HG02938 (cell line): ENCODE measurements at regions not wholly inside any gene's neighbourhood (a gene's known extent, or its start where the extent isn't known, plus 50 kb on each side); places are given as distances from the start of the nearest gene placed in this dataset.

Source experiments
- ATAC-seq: cut with Tn5 transposase; IDR thresholded peaks from one replicate; pipeline ENCODE4 v1.9.1; 2021; ENCODE audit warnings: mild to moderate bottlenecking, moderate library complexity; ENCODE audit not compliant: unreplicated experiment

DNA sequence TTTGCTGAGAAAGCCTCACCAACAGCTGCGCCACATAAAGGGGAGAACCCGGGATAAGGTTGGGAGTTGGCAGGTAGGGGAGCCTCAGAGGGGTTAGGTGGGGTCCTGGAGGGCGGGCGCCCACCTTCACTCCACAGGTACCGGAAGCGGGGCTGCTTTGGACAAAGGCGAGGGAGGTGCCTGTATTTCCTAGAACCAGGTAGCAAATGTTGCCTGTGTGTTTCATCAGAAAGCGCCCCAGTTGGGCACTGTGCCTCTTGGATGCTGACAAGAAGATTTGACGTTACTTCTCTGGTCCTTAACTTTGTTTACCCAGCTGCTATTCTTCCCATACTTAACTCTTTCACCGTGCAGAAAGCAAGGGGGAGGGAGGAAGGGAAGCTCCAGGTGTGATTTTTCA is 278.9 kb downstream of the ZNF536 start:
- ATAC-seq: no peak

- ATAC-seq: peak; percentile 65
Measured at GRCh38 chr19:30649934-30650614, 277.9 kb downstream of the ZNF536 start.

GRCh38 chr19:30648866-30649862 is 277.0 kb downstream of the ZNF536 start:
- ATAC-seq: no peak

GRCh38 chr19:30647891-30648720 is 275.9 kb downstream of the ZNF536 start:
- no peak for ATAC-seq

- ATAC-seq: no peak
Measured at GRCh38 chr19:30646806-30647205, 274.6 kb downstream of the ZNF536 start.

DNA sequence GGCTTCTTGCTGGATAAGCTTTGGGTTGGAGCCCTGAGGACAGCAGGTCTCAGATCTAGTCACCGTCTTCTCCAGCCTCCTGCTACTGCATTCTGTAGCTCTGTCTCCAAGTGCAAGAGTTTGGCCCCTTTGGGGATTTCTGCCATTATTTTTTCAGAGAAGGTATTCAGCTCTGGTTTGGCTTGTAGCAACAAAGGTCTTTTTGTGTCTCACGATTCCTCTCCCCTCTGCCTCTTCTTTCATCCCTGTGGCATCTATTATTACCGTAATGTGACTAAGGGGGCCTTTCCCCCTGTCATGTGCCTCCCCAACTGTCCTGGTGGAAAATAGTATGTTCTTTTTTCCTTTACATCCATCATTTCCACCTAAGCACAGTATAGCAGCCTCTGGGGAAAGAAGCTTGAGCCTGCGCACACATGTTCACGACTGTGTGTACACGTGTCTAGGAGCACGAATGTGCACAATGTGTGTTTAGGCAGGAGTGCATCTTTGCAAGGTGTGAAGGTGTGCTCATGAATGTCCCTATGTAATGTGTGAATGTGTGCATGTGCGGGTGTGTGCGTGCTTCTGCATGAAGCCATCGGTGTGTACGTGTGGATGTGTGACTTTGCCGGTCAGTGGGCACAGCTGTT is 273.9 kb downstream of the ZNF536 start:
- ATAC-seq: no peak

GRCh38 chr19:30640252-30640965 is 268.2 kb downstream of the ZNF536 start:
- no peak for ATAC-seq

DNA sequence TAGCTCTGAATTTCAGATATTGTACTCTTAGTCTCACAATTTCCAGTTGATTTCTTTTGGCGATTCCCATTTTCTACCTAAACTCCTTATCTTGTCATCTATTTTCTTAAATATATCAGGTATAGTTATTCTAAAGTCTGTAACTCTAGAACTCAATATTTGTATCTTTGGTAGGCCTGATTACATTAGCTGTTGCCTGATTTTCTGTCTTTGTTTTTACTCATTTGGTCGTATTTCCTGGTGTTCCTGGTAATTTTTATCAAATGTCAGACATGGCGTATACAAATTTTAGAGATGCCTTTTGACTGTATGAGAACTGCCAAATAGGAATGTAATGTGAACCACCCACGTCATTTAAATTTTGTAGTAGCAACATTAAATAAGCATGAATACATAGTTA is 266.7 kb downstream of the ZNF536 start:
- ATAC-seq: no peak

DNA sequence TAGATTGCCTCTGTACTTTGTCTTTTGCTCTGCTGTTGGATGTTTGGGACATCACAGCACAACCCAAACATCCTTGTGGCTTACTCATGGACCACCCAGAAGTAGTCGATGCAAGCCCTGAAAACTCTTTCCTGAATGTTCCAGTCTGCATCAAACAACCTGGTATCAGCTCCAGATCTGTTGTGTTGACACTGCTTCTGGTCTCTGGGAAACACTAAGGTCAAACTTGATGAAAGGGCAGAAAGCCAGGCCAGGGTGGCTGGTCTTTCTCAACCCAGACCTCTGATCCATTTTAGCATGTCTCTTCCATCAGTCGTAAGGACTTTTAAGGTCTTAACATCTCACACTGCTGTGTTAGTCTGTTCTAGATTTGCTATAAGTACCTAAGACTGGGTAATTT is 265.7 kb downstream of the ZNF536 start:
- no peak for ATAC-seq

- no peak for ATAC-seq
Measured at GRCh38 chr19:30634996-30635975, 263.1 kb downstream of the ZNF536 start.

GRCh38 chr19:30634131-30634830 is 262.1 kb downstream of the ZNF536 start:
- ATAC-seq: no peak

GRCh38 chr19:30631033-30631370 is 258.8 kb downstream of the ZNF536 start:
- no peak for ATAC-seq

DNA sequence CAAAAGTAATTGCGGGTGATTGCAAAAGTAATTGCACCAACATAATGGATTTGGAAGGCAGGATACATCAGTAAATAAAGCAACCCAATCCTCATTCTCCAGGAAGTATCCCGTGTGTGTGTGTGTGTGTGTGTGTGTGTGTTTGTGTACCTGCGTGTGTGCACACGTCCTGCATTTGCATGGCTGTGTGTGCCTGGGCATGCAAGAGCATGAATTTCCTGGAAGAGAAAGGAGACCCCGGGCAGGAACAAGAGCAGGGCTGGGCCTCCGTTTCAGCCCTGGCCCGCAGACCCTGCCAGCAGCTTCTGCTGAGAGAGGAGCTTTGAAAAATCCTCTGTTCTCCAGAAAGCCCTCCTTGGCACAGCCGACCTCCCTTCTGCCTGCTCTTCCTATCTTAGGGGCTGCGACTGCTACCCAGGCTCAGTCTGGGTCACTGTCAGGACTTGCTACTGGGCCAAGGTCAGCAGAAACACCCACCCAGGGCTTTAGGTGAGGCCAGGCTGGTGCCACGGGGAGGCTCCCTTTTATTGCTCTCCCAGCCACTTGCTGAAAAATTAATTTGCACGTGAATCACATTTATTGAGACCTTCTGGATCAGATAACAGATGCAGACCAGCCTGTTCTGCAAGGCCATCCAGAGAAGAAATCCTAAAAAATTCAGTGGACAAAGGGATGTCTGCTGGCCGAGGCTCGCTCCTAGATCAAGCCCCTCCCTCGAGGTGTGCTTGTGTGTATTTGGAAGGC is 258.3 kb downstream of the ZNF536 start:
- no peak for ATAC-seq

DNA sequence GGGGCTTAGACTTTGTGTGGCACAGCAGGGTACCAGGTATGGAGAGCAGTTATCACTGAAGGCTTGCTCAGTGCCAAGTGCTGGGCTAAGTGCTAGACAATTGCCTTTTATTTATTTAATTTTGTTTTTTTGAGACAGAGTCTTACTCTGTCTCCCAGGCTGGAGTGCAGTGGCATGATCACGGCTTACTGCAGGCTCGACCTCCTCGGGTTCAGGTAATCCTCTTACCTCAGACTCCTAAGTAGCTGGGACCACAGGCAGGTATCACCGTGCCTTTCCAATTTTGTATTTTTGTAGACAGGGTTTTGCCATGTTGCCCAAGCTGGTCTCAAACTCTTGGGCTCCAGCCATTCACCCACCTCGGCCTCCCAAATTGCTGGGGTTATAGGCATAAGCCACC is 256.9 kb downstream of the ZNF536 start:
- no peak for ATAC-seq

DNA sequence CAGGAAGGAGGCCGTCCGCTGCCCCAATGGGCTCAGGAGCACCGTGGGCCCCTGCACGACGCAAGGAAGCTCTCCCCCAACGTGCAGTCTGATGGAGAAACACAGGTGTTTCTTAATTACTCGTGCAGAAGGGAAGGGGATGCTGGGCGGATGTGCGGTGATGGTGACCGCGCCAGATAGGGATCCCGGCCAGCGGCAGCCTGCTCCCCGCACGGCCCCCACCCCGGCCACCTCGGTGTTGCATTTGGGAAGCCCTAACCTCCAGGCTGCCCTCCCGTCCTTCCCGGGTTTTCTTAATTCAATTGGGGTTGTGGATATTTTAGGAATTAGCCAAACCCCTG is 254.4 kb downstream of the ZNF536 start:
- no peak for ATAC-seq

DNA sequence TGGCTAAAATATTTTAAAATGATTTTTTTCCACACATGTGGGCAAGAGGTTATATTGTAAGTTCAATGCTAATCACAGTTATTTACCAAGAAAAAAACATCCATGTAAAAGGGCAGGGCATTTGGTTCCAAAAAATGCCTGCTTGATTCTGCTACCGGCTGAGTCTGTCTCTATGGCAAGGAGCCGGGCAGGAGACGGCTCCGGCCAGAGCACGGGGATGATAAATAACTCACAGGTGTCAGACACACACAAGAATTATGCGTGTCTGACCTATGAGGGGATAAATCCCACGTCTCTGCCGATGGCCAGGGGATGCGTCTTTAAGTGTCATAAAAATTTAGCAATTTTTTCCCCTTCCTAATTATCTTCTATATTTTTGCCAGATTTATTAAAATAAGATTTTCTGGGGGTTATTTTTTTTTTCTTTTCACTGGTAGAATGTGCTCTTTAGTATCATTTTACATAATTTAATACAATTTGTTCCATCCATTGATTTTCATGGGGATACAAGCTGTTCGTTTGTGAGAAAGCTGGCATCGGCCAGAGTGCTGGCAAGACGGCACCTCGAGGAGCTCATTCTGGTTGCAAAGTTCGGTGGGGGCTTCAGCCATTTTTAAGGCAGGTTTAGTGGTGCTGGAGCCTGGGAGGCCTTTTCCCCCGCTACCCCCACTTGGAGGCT is 253.9 kb downstream of the ZNF536 start:
- ATAC-seq: no peak

DNA sequence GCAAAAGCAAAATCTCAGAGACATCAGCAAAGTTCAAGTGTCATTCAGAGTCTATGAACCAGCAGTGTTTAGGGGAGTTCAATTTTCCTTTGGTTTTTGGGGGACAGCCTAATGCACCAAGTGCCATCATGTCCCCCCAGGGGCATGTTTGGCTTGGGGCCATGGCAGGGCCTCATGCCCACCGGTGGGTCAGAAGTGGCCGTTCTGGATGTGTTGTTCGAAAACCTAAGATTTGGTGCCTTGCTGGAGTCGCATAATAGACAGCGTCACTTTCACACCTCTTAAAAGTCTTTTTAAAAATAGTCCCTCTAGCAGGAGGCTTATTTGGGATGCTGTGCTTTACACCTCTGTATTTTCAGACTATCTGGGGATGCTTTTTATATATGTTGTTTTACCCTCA is 250.1 kb downstream of the ZNF536 start:
- ATAC-seq: no peak
